Prostate gland (tissue), 2 donors: ENCODE measurements at regions not wholly inside any gene's neighbourhood (a gene's known extent, or its start where the extent isn't known, plus 50 kb on each side); places are given as distances from the start of the nearest gene placed in this dataset.

Experiments
- DNase-seq: peaks from one replicate; pipeline ENCODE4 v3.0.0-alpha.2; 2019; ENCODE audit warnings: low spot score
- H3K27ac ChIP-seq, 2 donors: fragments of 200-600 bp; sonication (generic); 2 replicates each; pipeline ENCODE4 v1.5.1; 2017 to 2019
- H3K27me3 ChIP-seq: fragments of 200-600 bp; sonication (generic); replicated peaks from 2 replicates; pipeline ENCODE4 v1.5.1; 2019; ENCODE audit not compliant: insufficient read depth
- H3K36me3 ChIP-seq, 2 donors: fragments of 200-600 bp; sonication (generic); 1 replicate in 1 of 2; 2 replicates in 1 of 2; pipeline versions ENCODE4 v1.5.1 to v1.8.1; 2017 to 2019
- H3K4me1 ChIP-seq: fragments of 200-600 bp; sonication (generic); replicated peaks from 2 replicates; pipeline ENCODE4 v1.5.1; 2019
- H3K4me3 ChIP-seq, 2 donors: fragments of 200-600 bp; sonication (generic); 2 replicates each; pipeline ENCODE4 v1.5.1; 2017 to 2019
- H3K9me3 ChIP-seq: fragments of 200-600 bp; sonication (generic); 2 replicates; pipeline ENCODE4 v1.5.1; 2017
- CTCF ChIP-seq, 4 experiments: fragments of 200-600 bp in 2 of 4; fragments of 450-650 bp in 2 of 4; sonication (generic) in 2 of 4; IDR thresholded peaks; 1 replicate in 3 of 4; 2 replicates in 1 of 4; pipeline ENCODE4 v1.5.1; 2016 to 2019; ENCODE audit warnings: antibody characterized with exemption in 4 of 4, mild to moderate bottlenecking in 2 of 4, moderate library complexity in 2 of 4
- POLR2A ChIP-seq: fragments of 450-650 bp; IDR thresholded peaks from one replicate; pipeline ENCODE4 v1.6.1; 2016; ENCODE audit warnings: antibody characterized with exemption, mild to moderate bottlenecking
- POLR2AphosphoS5 ChIP-seq: sonication (generic); formaldehyde crosslinking; IDR thresholded peaks from one replicate; pipeline ENCODE4 v1.6.1; 2017; ENCODE audit warnings: antibody characterized with exemption
- WGBS: methylation state at CpG from one replicate; pipeline ENCODE4 v1.1.5; 2018; 5-methylcytosine and 5-hydroxymethylcytosine counted together
- intact Hi-C: fragments of 100-400 bp; cut with DNase I; formaldehyde crosslinking; loops from one replicate; pipeline ENCODE4 v1.14.2; 2022

- intact Hi-C loops, result loop anchor here (10.0 kb wide), 1 partner anchor 290 kb away; no protein-coding TSS in a partner anchor
- TF ChIP-seq POLR2A, result no peak
- no peak for TF ChIP-seq POLR2AphosphoS5
- TF ChIP-seq CTCF (IDR thresholded peaks at IDR 0.05), result peak in 3 of 4 experiments; percentile 67 to 78 (median 73)
- no peaks in the 10 kb centered on the region for H3K27me3 ChIP-seq
- no peaks in the 10 kb centered on the region for H3K4me1 ChIP-seq
- H3K27ac ChIP-seq, result no peak overlapping the region
- DNase-seq, result peak; percentile 29
- H3K4me3 ChIP-seq, result no peak overlapping the region
- no peaks in the 10 kb centered on the region for H3K9me3 ChIP-seq
- no peaks in the 10 kb centered on the region for H3K36me3 ChIP-seq
- 80% methylated on average over 7 of the region's 7 CpGs for WGBS
Observed at GRCh38 chr7:3154881-3155494, 111.3 kb upstream of the CARD11 start.

- H3K27ac ChIP-seq, result no peak overlapping the region
- TF ChIP-seq CTCF (IDR thresholded peaks at IDR 0.05) (no peak), POLR2A (no peak), POLR2AphosphoS5 (no peak)
- intact Hi-C loops, result loop anchor here (10.0 kb wide), 1 partner anchor 292 kb away; no protein-coding TSS in a partner anchor
- no peaks in the 10 kb centered on the region for H3K36me3 ChIP-seq
- DNase-seq, result no peak
- no peak overlapping the region for H3K4me3 ChIP-seq
- no peaks in the 10 kb centered on the region for H3K27me3 ChIP-seq
- WGBS, result 79% methylated on average over 9 of the region's 9 CpGs
- no peaks in the 10 kb centered on the region for H3K9me3 ChIP-seq
- no peaks in the 10 kb centered on the region for H3K4me1 ChIP-seq
Observed at GRCh38 chr7:3156508-3156907, 112.8 kb upstream of the CARD11 start.

GRCh38 chr7:3157566-3158287 lies 114.1 kb upstream of the CARD11 start:
- no peak for TF ChIP-seq POLR2A
- no peak for TF ChIP-seq POLR2AphosphoS5
- TF ChIP-seq CTCF (IDR thresholded peaks at IDR 0.05), result no peak
- WGBS, result 63% methylated on average over 20 of the region's 20 CpGs
- DNase-seq, result no peak
- Histone ChIP-seq H3K4me1 (no peaks in the 10 kb centered on the region), H3K27me3 (no peaks in the 10 kb centered on the region), H3K36me3 (no peaks in the 10 kb centered on the region), H3K4me3 (no peak overlapping the region), H3K27ac (no peak overlapping the region), H3K9me3 (no peaks in the 10 kb centered on the region)
- intact Hi-C loops, result loop anchor here (10.0 kb wide), 1 partner anchor 293 kb away; no protein-coding TSS in a partner anchor

- TF ChIP-seq POLR2AphosphoS5, result no peak
- no peak for TF ChIP-seq POLR2A
- TF ChIP-seq CTCF (IDR thresholded peaks at IDR 0.05), result no peak
- H3K27me3 ChIP-seq, result no peaks in the 10 kb centered on the region
- no peaks in the 10 kb centered on the region for H3K9me3 ChIP-seq
- no peaks in the 10 kb centered on the region for H3K4me1 ChIP-seq
- intact Hi-C loops, result loop anchor here (10.0 kb wide), 1 partner anchor 294 kb away; no protein-coding TSS in a partner anchor
- no peak for DNase-seq
- no peak overlapping the region for H3K4me3 ChIP-seq
- H3K36me3 ChIP-seq, result no peaks in the 10 kb centered on the region
- 85% methylated on average over 11 of the region's 11 CpGs for WGBS
- H3K27ac ChIP-seq, result no peak overlapping the region
Observed at GRCh38 chr7:3158341-3158760, 114.7 kb upstream of the CARD11 start.
